Lower leg skin (tissue), 4 donors: ENCODE measurements at regions not wholly inside any gene's neighbourhood (a gene's known extent, or its start where the extent isn't known, plus 50 kb on each side); places are given as distances from the start of the nearest gene placed in this dataset.

Experiments used
- DNase-seq, 2 donors: peaks; one replicate each; pipeline ENCODE4 v3.0.0-alpha.2; 2019; ENCODE audit warnings: low spot score in 2 of 2
- H3K4me3 ChIP-seq: fragments of 200-600 bp; sonication (generic); 2 replicates; pipeline ENCODE4 v1.5.1; 2017; ENCODE audit warnings: mild to moderate bottlenecking, low read depth; ENCODE audit not compliant: poor library complexity, severe bottlenecking
- CTCF ChIP-seq, 3 donors: fragments of 450-650 bp; IDR thresholded peaks; one replicate each; pipeline ENCODE4 v1.5.1; 2016; ENCODE audit warnings: antibody characterized with exemption in 3 of 3, mild to moderate bottlenecking in 3 of 3, moderate library complexity in 2 of 3
- POLR2A ChIP-seq, 2 donors: fragments of 450-650 bp; IDR thresholded peaks; one replicate each; pipeline ENCODE4 v1.6.1; 2016 to 2017; ENCODE audit warnings: antibody characterized with exemption in 2 of 2, mild to moderate bottlenecking in 1 of 2, moderate library complexity in 1 of 2
- WGBS, 2 donors: methylation state at CpG; one replicate each; pipeline ENCODE4 v1.1.5; 2018; 5-methylcytosine and 5-hydroxymethylcytosine counted together
- intact Hi-C: fragments of 100-400 bp; cut with DNase I; formaldehyde crosslinking; loops from one replicate; pipeline ENCODE4 v1.15.0; 2023; ENCODE audit warnings: low total_unique reads

- no peak overlapping the region for H3K4me3 ChIP-seq
- no peak for TF ChIP-seq POLR2A (IDR thresholded peaks at IDR 0.05)
- no peak for TF ChIP-seq CTCF (IDR thresholded peaks at IDR 0.05)
- intact Hi-C loops: no loop called here
- DNase-seq: no peak
Observed at GRCh38 chr6:44761046-44761445, 373.5 kb downstream of the CDC5L start.

- TF ChIP-seq CTCF (IDR thresholded peaks at IDR 0.05): no peak
- no peak overlapping the region for H3K4me3 ChIP-seq
- intact Hi-C loops: no loop called here
- DNase-seq: no peak
- WGBS, 2 donors: 52 to 66% methylated on average over 1 of the region's 1 CpG
Observed at GRCh38 chr6:44762496-44762895, 375.0 kb downstream of the CDC5L start.

DNA sequence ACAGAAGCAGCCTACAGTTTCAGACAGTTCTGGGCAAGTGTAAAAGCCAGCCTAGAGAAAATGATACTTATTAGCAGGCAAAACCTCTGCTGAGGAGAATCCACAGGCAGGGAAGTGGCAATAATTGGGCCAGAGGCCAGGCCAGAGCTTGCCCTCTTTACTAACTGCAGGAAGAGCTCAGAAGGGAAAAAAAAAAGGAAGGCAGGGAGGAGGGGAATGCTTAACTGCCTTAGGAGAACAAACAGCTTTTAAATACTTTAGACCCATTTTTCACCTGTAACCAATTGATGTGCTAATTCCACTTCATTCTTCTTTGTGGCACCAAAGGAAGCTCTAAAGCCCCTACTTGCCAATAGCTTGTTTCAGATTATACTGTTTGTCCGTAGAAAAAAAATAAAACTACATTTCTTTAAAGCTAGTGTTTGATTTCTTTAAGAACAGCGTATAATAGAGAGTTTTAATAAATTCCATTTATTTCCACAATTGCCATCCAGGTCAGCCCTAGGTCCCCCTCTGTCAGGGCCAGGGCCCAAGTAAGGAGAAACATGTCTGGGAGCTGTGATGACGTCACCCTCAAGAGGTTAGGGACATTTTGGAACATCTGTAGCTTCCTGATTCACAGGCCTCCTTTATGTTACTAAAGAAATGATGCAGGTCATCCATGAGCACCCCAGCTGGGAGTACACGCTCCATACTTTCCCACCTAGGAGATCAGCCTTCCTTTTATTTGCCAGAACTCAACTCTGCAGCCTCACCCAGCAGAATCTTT lies 384.3 kb downstream of the CDC5L start:
- WGBS, 2 donors: 76 to 83% methylated on average over 4 of the region's 4 CpGs
- DNase-seq: no peak
- no peak overlapping the region for H3K4me3 ChIP-seq
- intact Hi-C loops: no loop called here
- no peak for TF ChIP-seq CTCF (IDR thresholded peaks at IDR 0.05)

GRCh38 chr6:44772838-44773237 lies 385.3 kb downstream of the CDC5L start:
- intact Hi-C loops: no loop called here
- no peak overlapping the region for H3K4me3 ChIP-seq
- no peak for TF ChIP-seq CTCF (IDR thresholded peaks at IDR 0.05)
- TF ChIP-seq POLR2A (IDR thresholded peaks at IDR 0.05): no peak
- DNase-seq: no peak

DNA sequence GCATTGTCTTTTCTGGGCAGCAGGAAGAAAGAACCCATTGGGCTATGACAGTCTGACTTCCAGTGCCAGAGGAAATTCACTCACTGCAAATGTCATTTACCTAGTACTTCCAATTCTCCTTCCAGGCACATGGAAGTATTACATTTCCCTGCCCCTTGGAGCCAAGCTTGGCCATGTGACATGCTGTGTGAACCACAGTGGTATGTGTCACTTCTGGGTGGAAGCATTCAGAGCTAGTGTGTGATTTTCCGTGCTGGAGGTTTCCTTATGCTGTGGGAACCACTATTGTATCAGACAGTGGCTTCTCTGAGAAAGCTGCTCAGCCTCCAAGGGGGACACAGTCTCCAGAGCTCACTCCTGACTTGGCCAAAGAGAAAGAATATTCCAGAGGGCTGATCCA lies 387.6 kb downstream of the CDC5L start:
- DNase-seq: no peak
- intact Hi-C loops: no loop called here
- H3K4me3 ChIP-seq: no peak overlapping the region
- 57 to 62% methylated on average over 1 of the region's 1 CpG for WGBS, 2 donors
- TF ChIP-seq CTCF (IDR thresholded peaks at IDR 0.05) (no peak), POLR2A (IDR thresholded peaks at IDR 0.05) (no peak)

- intact Hi-C loops: no loop called here
Observed at GRCh38 chr6:44776344-44776743, 388.8 kb downstream of the CDC5L start.

More at GRCh38 chr6:44776344-44776743, 388.8 kb downstream of the CDC5L start:
- TF ChIP-seq POLR2A (IDR thresholded peaks at IDR 0.05) (no peak), CTCF (IDR thresholded peaks at IDR 0.05) (no peak)
- H3K4me3 ChIP-seq: no peak overlapping the region
- no peak for DNase-seq
